SJSA1 (cell line): ENCODE measurements at regions not wholly inside any gene's neighbourhood (a gene's known extent, or its start where the extent isn't known, plus 50 kb on each side); places are given as distances from the start of the nearest gene placed in this dataset.
"Not testable (repeated sequence)": the region's sequence is repeated elsewhere in the genome, so short reads cannot be mapped to it uniquely, and the experiment has no call there.

Experiments used
- DNase-seq, 2 experiments: peaks; one replicate each; pipeline ENCODE4 v3.0.0-alpha.2; 2015 to 2020; ENCODE audit warnings: low spot score in 2 of 2, low read depth in 1 of 2
- H3K27ac ChIP-seq: fragments of 250-450 bp; sonication (Bioruptor Pico); 2 replicates; pipeline ENCODE4 v1.5.1; 2020; ENCODE audit warnings: mild to moderate bottlenecking, moderate library complexity
- H3K27me3 ChIP-seq: fragments of 250-450 bp; sonication (Bioruptor Pico); replicated peaks from 2 replicates; pipeline ENCODE4 v1.5.1; 2020; ENCODE audit warnings: mild to moderate bottlenecking, moderate library complexity
- H3K36me3 ChIP-seq: fragments of 250-450 bp; sonication (Bioruptor Pico); 2 replicates; pipeline ENCODE4 v1.5.1; 2020; ENCODE audit warnings: mild to moderate bottlenecking
- H3K4me1 ChIP-seq: fragments of 250-450 bp; sonication (Bioruptor Pico); replicated peaks from 2 replicates; pipeline ENCODE4 v1.6.1; 2021; ENCODE audit warnings: mild to moderate bottlenecking
- H3K4me3 ChIP-seq: fragments of 250-450 bp; sonication (Bioruptor Pico); 2 replicates; pipeline ENCODE4 v1.5.1; 2020; ENCODE audit warnings: mild to moderate bottlenecking
- H3K9me3 ChIP-seq: fragments of 250-450 bp; sonication (Bioruptor Pico); replicated peaks from 2 replicates; pipeline ENCODE4 v1.5.1; 2020; ENCODE audit warnings: mild to moderate bottlenecking

- Histone ChIP-seq H3K27ac (no peak overlapping the region), H3K27me3 (peaks cover 5% of the 10 kb centered on the region; the same call in 1 of the 2 replicates), H3K4me1 (no peaks in the 10 kb centered on the region), H3K9me3 (no peaks in the 10 kb centered on the region), H3K4me3 (no peak overlapping the region), H3K36me3 (no peaks in the 10 kb centered on the region)
- no peak for DNase-seq
Measured at GRCh38 chr2:590214-591175, 86.7 kb downstream of the TMEM18 start.

- no peaks in the 10 kb centered on the region for H3K4me1 ChIP-seq
- no peak for DNase-seq
- H3K27me3 ChIP-seq = peaks cover 5% of the 10 kb centered on the region; the same call in 1 of the 2 replicates
- H3K36me3 ChIP-seq = no peaks in the 10 kb centered on the region
- H3K9me3 ChIP-seq = no peaks in the 10 kb centered on the region
- no peak overlapping the region for H3K4me3 ChIP-seq
- no peak overlapping the region for H3K27ac ChIP-seq
Measured at GRCh38 chr2:589281-590130, 87.7 kb downstream of the TMEM18 start.

- Histone ChIP-seq H3K36me3 (no peaks in the 10 kb centered on the region), H3K4me3 (no peak overlapping the region), H3K27me3 (peaks cover 5% of the 10 kb centered on the region; the same call in 1 of the 2 replicates), H3K27ac (no peak overlapping the region), H3K4me1 (no peaks in the 10 kb centered on the region), H3K9me3 (no peaks in the 10 kb centered on the region)
- DNase-seq = no peak
Measured at GRCh38 chr2:588074-588645, 89.0 kb downstream of the TMEM18 start.

- Histone ChIP-seq H3K27ac (no peak overlapping the region), H3K27me3 (peaks cover 5% of the 10 kb centered on the region; the same call in 1 of the 2 replicates), H3K4me3 (no peak overlapping the region), H3K4me1 (no peaks in the 10 kb centered on the region), H3K36me3 (no peaks in the 10 kb centered on the region), H3K9me3 (no peaks in the 10 kb centered on the region)
- DNase-seq = no peak
Measured at GRCh38 chr2:587087-587960, 89.9 kb downstream of the TMEM18 start.

GRCh38 chr2:586641-587076 is 90.5 kb downstream of the TMEM18 start:
- H3K36me3 ChIP-seq = no peaks in the 10 kb centered on the region
- H3K4me1 ChIP-seq = no peaks in the 10 kb centered on the region
- no peaks in the 10 kb centered on the region for H3K9me3 ChIP-seq
- peaks cover 5% of the 10 kb centered on the region; the same call in 1 of the 2 replicates for H3K27me3 ChIP-seq
- no peak for DNase-seq
- H3K27ac ChIP-seq = no peak overlapping the region
- H3K4me3 ChIP-seq = no peak overlapping the region

GRCh38 chr2:584863-585823 is 92.1 kb downstream of the TMEM18 start:
- no peaks in the 10 kb centered on the region for H3K4me1 ChIP-seq
- no peak overlapping the region for H3K4me3 ChIP-seq
- H3K27ac ChIP-seq = no peak overlapping the region
- no peaks in the 10 kb centered on the region for H3K9me3 ChIP-seq
- H3K36me3 ChIP-seq = no peaks in the 10 kb centered on the region
- 0 out of 2 replicates have a peak, but pooled peaks cover 3% of the 10 kb centered on the region for H3K27me3 ChIP-seq
- no peak for DNase-seq

- Histone ChIP-seq H3K27ac (no peak overlapping the region), H3K27me3 (no peaks in the 10 kb centered on the region), H3K4me3 (no peak overlapping the region), H3K4me1 (no peaks in the 10 kb centered on the region), H3K9me3 (no peaks in the 10 kb centered on the region), H3K36me3 (no peaks in the 10 kb centered on the region)
- DNase-seq = no peak
Measured at GRCh38 chr2:583666-584065, 93.5 kb downstream of the TMEM18 start.

GRCh38 chr2:582792-583528 is 94.2 kb downstream of the TMEM18 start:
- no peaks in the 10 kb centered on the region for H3K9me3 ChIP-seq

GRCh38 chr2:582289-582688 is 94.9 kb downstream of the TMEM18 start:
- not testable (repeated sequence) for H3K9me3 ChIP-seq, H3K36me3 ChIP-seq, H3K27ac ChIP-seq, H3K4me3 ChIP-seq, H3K4me1 ChIP-seq, DNase-seq, H3K27me3 ChIP-seq

More at GRCh38 chr2:582792-583528, 94.2 kb downstream of the TMEM18 start:
- Histone ChIP-seq H3K27ac (no peak overlapping the region), H3K27me3 (0 out of 2 replicates have a peak, but pooled peaks cover under 1% of the 10 kb centered on the region), H3K4me1 (no peaks in the 10 kb centered on the region), H3K4me3 (no peak overlapping the region), H3K36me3 (no peaks in the 10 kb centered on the region)
- DNase-seq = no peak

- Histone ChIP-seq H3K4me1 (no peaks in the 10 kb centered on the region), H3K36me3 (no peaks in the 10 kb centered on the region), H3K27me3 (0 out of 2 replicates have a peak, but pooled peaks cover 3% of the 10 kb centered on the region), H3K9me3 (no peaks in the 10 kb centered on the region), H3K27ac (no peak overlapping the region), H3K4me3 (no peak overlapping the region)
- peak in 1 of 2 experiments; percentile 26 for DNase-seq
Measured at GRCh38 chr2:579961-580360, 97.2 kb downstream of the TMEM18 start.

- Histone ChIP-seq H3K36me3 (no peaks in the 10 kb centered on the region), H3K9me3 (no peaks in the 10 kb centered on the region), H3K4me1 (no peaks in the 10 kb centered on the region), H3K27ac (no peak overlapping the region), H3K27me3 (0 out of 2 replicates have a peak, but pooled peaks cover 3% of the 10 kb centered on the region), H3K4me3 (no peak overlapping the region)
- no peak for DNase-seq
Measured at GRCh38 chr2:579351-579886, 97.8 kb downstream of the TMEM18 start.
